GM19397 (cell line): ENCODE measurements at regions not wholly inside any gene's neighbourhood (a gene's known extent, or its start where the extent isn't known, plus 50 kb on each side); places are given as distances from the start of the nearest gene placed in this dataset.
A peak's percentile ranks its signal among the peaks of the same experiment; 100 is the strongest.

Experiments
- ATAC-seq: cut with Tn5 transposase; IDR thresholded peaks from one replicate; pipeline ENCODE4 v1.9.1; 2021; ENCODE audit warnings: mild to moderate bottlenecking, moderate library complexity; ENCODE audit not compliant: unreplicated experiment

DNA sequence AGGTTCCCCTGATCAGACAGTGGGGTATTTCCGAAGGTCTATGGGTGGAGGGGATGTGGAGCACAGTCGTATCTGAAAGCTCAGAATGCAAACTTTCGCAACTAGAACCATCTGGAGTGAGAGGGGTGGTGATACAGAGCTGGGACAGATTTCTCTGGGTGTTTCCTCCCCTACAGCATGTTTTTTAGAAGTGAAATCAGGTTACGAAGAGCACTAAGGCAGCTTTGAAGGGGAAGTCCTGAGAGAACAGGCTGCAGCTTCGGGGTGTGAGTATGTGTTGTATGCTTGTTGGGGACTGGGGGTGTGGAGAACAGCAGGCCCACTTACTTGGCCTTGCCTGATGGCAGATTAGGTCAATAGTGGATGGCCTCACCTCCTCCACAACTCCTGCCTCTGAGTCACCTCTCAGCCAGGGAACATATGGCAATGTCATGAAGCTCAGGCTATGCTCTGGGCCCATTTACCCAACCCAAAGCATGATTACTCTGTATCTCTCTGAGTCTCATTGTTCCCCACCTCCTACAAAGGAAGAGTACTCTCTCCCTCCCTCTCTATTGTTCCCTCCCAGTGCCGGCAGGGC, 107.2 kb upstream of the RASGRP1 start:
- ATAC-seq = peak; percentile 51

DNA sequence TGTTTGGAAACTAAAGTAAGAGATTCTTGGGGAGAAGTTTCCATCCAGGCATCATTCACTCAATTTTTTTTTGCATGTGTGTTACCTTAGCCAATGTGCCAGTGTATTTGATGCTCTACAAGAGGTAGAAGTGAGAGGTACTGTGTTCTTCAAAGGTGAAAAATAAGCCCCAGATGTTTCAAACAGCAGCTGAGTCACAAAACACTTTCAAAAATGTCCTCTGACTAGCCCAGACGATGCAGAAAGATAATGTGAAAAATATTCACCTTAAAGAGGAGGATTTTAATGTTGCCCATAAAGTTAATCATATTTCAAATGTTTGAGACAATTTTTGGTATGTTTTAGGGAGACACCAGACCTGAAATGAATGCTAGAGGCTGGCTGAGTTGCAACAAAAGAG, 107.7 kb upstream of the RASGRP1 start:
- ATAC-seq = no peak

DNA sequence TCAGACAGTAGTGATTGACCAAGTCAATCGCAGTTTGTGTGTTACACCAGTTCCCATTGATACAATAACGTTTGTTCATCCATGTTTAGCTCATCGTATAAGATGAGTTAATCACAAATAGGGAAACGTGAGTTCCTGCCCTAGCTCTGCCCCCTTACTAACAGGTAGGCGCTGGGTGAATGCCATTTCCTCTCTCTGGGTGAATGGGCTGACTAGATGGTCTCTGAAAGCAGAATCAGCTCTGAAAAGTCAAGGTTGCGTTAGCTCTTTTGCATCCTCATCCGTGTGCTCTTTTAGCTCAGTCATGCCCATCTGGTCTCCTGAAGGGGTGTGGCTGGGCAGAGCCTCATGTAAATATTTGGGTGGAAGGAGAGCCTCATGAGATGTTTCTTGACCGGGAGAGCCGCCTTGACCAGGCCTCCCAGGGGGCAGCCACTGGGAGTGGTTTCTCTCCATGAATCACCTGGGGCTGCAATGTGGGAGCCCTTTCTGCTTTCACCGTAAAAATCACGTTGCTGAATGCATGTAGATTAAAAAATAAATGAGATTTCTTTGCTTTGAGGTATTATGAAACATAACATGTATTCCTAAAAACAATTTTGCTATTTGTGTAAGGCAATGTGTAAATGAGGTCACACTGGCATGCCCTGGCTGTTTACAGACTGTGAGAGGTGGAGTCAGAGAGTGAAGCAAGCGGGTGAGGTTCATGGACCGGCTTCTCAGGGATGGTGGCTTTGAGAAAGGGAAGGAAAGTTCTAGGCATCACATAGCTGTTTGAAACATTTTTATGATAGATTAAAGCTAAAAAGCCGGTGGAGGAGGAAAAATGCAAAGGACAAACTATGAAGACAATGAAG, 108.4 kb upstream of the RASGRP1 start:
- peak; percentile 43 for ATAC-seq

DNA sequence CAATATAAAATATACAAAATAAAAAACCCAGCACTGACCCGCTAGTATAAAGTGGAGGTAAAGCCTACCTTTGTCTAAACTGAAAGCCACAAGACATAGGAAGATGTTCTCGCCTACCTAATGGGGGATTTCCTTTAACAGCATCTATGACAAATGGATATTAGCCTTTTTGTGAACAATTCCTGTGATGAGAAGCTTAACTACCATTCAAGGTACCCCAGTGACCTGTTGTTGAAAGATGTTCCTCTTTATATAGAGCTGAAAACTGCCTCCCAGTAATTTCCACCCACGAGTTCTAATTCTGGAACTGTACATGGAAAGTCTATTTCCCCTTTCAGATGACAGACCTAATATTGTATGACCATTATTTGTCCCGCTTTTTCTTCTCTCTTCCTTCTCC, 109.8 kb upstream of the RASGRP1 start:
- no peak for ATAC-seq

DNA sequence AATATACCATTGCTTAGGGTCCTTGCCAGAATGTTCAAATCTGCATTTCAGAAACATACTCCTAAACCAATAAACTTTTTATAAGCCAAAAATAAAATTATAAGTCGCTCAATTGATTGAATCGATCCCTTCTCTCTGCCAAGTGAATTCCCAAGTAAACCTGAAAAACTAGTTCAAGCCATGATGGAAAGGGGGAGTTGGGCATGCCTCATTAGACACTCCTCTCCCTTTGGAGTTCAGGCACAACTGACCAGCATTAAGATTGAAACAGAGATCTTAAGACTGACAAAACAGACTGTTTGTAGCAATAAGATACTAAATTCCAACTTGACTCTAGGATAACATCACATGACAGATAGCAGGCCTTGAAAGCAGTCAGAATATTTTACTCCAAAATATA, 113.7 kb upstream of the RASGRP1 start:
- ATAC-seq = no peak

DNA sequence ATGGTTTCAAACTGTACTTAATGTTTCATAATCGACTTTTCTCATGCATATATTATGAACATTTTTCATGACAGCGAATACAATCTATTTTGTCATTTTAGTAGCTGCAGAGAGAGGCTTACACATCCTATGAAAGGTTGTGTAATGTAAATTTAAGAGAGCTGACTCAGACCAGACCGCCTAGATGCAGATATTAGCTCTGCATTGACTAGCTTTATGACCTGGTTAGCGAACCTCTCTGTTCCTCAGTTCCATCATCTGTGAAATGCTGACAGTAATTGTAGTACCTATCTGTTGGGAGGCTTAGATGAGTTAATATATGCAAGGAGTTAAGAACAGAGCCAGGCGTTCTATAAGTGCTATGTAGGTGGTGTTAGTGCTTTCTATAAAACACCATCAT, 116.2 kb upstream of the RASGRP1 start:
- no peak for ATAC-seq

DNA sequence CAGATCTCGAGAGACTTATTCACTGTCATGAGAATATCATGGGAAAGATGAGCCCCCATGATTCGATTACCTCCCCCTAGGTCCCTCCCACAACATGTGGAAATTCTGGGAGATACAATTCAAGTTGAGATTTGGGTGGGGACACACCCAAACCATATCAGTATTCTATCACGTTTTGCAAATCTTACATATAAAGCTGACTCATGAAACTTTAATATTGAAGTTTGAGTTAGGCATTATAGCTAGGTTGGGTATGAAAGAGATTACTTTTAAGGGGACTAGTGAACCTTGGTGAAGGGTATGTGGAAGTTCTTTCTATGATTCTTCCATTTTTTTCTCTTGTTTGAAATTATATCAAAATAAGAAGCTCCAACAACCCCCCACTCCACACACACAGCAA, 117.7 kb upstream of the RASGRP1 start:
- ATAC-seq = no peak

DNA sequence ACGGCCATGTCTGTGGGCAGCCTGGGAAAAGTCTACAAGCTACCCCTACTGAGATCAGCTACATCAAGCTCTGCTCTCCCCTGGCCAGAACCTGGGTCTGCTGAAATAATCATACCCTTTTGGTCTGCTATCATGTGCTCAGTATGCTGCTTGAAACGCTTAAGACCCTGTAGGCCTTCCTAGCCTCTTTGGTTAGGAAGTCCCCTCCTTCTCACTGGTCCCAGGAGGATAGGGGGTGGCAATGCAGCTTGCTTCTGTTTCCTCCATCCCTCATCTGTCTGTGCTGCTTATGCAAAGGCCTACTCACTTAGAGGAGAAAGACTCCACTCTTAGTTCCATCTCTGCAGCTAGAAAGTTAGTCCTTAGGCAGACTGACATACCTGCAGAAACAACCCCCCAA, 118.2 kb upstream of the RASGRP1 start:
- peak; percentile 47 for ATAC-seq

DNA sequence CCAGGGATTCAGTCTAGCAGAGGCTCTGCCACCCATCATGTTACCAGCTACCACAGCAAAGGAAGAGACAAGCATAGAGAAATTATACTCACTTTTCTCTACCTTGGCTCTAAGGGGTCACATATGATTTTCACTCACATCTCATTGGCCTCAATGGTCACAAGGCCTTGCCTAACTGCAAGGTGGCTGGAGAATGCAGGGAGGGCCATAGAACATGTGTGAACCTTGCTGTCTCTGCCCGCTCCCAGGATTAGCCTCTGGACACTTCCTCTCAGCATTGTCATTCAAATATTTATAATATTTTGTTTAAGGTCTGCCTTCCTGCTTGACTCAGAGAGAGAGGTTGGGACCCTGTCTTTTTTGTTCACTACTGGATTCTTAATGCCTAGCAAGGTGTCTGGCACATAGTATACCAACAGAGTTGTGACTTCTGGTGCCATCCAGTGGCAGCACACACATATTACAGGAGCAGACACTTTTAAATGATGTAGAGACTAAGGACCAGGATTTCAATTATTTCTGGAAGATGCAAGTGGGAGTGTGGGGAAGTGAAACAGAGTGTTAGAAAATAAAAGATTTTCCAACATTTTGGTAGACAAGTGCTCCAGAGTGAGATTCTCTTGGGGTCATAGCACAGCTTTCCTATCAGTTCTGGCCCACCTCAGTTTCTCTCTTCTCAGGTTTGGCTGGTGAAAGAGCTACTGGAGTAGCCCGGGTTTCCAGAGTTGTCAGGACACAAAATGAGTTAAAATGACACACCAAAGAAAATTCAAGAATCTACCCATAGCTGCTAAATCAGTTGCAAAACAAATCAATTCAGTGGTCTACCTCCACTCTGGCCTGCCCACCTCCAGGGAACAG, 119.0 kb upstream of the RASGRP1 start:
- peak; percentile 60 for ATAC-seq

DNA sequence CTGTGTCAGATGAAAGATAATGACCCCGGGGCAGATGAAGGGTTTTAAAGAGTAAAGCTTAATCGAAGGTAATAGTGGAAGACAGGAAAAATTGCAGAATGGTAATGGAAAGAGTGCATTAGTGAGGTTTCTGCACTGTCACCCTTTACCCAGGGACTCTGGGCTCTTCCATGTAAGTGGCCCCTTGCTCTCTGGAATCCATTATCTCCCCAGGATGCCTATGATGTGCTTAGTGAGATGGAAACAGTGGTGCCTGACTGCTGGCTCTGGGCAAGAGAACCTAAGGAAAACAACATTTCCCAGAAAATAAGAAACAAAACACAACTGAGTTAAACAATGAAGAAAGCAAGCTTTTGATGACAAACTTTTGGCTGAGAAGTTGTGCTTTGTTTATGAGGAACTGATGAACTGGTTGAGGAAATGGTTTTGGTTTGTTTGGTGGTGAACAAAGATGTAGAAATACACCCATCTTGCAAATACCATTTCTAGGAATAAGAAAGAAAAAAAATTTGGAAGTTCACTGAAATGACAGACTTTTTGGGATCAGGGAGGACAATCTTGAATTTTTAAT, 119.9 kb upstream of the RASGRP1 start:
- no peak for ATAC-seq

DNA sequence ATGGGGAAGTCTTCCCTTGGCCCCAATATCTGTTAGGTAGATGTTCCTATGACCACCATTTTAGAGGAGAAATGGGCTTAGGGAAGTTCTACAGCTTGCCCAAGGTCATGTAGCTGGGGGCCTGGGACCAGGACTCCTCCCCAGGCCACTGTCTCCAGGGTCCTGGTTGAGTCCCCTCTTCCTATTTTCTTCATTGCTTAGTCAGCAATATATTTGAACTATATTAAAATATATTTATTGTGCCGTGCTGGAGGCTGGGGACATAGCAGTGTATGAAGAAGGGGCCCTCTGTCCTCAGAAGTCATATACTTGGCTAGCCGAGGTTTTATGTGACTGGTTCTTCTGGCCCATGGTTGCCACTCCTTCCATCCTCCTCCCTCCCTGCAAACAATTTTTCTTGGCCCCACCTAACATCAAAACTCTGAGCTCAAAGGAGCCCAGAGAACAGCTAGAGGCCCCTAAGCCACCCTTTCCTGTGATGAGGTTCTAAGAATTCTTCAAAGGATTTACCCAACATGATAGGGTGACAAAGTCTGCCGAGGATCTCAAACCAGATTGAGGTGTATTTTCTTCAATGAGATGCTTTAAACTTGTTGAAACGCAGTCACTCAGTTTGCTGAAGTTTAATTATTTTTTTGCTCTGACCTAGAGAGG, 121.2 kb upstream of the RASGRP1 start:
- no peak for ATAC-seq

DNA sequence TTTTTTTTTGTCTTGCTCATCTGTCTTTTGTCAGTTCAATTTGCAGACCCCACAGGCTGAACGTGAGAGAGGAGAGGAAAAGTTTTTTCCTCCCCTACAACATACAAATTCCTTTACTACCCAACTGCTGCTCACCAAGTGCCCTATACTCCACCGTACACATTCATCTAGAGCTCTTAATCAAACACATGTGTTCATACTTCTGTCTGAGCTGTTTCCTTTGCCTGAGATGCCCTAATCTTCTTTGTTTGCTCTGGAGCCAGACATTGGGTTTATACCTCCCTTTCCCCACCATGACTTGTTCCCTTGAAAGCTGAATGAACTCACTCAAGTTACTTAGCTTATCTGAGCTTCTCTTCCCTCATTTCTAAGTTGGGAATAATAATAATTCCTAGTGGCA, 122.7 kb upstream of the RASGRP1 start:
- no peak for ATAC-seq

DNA sequence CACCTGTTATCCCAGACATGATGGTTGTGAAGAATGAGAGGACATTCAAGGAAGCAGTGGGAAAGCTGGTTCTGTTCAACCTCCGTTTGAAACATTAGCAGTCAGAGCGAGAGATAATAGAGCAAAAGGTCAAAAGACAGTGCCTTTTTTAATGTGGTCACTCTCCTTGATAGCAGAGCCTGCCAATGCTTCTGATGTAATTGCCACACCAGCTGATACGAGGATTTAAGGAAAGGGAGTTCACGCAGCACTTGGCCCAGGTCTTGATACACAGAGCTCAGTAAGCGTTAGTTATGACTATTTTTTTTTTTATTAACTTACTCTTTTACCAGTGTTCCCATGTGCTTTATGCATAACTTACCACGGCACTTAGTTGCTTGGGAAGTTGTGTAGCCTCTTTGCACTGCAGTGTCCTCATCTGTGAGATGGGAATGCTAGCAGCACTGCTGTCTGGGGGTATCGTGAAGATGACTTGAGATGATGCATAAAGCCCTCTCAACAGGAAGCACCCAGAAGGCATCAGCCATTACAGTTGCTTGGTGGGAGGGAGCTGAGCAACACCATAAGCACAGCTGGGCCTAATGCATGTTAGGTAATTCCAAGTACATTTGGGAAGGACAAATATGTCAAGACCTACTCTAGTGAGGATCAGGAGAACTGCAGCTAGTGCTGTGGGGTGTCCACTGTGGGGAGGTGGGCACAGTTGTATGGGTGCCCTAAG, 123.3 kb upstream of the RASGRP1 start:
- no peak for ATAC-seq

DNA sequence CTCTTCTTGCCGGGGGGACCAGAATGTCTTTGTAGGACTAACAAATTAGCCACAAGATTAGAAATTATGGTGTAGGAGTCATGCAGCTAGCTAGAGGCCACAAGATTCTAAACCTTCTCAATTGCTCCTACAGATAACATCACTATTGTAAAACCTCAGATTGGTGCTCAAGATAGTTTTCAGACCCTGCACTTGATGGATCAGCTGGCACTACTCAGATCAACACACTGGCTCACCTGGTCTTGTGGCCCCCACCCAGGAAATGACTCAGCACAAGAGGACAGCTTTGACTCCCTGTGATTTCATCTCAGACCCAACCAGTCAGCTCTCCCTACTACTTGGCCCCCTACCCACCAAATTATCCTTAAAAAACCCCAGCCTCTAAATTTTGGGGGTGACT, 124.1 kb upstream of the RASGRP1 start:
- ATAC-seq = no peak

DNA sequence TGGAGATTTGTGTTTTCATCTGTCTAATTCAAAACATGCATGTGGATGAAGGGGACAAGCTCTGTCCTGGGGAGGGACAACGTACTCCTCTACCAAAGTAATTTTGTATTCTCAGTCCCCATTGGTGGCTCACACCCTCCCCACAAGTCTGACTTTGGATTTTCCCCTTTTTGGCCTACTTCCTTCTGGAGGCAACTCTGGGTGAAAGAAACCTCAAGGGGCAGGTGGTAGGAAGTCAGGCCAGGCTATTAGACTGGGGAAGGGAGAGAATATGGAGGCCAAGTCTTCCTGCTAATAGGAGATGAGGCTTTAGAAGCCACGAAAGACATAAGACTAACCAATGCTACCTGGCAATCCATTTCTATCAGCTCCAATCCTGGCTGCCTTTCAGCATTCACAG, 124.9 kb upstream of the RASGRP1 start:
- ATAC-seq = no peak

DNA sequence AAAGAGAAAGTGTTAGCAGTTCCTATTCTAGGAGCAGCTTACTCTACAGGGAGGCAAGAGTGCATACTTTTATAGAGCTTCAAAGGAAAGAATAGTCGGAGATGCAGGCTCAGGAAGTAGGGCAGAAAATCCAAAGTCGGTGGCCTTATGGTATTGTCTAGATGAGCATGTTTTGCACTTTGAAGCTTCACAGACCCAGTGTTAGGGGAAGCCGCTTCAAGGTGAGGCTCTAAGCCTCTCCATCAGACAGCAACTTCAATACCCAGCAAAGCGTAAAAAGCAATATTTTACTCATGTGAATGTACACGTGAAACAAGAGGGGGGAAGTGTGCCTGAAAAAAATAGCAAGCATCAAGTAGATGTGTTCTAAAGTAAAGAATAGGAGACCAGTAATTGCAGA, 125.6 kb upstream of the RASGRP1 start:
- ATAC-seq = no peak

DNA sequence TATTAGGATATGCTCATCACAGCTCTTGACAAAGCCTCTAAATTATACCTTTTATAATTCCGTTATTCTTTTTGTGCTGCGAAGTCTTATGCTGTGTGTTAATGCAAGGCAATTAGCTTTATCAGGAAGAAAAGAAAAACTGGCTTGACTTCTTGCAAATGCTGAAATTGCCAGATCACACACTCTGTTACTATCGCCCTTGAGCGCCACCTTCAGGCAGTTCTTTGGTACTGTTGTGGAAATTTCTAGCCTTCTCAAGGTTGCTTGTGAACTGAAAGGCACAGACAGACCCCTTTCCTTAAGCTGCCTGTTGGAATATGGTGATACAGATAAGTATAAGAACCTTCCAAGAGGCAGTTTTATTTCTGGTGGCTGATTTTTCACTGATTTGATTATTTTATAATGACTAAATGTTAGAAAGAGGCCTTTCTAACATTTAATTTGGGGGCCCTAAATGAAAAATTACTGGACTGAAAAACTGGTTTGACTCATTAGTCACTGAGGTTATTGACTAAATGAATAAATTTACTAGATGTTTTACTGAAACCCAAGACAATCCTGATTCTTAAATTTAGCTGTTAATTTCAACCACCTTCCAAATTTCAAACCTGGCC, 126.2 kb upstream of the RASGRP1 start:
- peak; percentile 49 for ATAC-seq

DNA sequence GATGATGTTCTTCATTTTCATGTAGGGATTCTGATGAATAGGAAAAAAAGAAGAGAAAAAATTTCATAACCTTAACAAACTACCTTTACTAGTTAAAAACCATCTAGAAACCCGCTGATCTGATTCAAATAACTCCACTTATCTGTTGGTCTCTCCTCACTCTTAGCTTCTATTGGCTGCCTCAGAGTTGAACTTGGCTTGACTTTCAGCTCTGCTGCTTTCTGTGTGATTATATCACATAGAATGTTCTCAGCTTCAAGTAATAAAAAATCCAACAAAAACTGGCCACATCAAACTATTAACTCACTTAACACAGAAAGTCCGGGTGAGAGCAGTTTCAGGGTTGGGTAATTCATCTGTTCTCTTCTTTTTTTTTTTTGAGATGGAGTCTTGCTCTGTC, 126.8 kb upstream of the RASGRP1 start:
- ATAC-seq = no peak

DNA sequence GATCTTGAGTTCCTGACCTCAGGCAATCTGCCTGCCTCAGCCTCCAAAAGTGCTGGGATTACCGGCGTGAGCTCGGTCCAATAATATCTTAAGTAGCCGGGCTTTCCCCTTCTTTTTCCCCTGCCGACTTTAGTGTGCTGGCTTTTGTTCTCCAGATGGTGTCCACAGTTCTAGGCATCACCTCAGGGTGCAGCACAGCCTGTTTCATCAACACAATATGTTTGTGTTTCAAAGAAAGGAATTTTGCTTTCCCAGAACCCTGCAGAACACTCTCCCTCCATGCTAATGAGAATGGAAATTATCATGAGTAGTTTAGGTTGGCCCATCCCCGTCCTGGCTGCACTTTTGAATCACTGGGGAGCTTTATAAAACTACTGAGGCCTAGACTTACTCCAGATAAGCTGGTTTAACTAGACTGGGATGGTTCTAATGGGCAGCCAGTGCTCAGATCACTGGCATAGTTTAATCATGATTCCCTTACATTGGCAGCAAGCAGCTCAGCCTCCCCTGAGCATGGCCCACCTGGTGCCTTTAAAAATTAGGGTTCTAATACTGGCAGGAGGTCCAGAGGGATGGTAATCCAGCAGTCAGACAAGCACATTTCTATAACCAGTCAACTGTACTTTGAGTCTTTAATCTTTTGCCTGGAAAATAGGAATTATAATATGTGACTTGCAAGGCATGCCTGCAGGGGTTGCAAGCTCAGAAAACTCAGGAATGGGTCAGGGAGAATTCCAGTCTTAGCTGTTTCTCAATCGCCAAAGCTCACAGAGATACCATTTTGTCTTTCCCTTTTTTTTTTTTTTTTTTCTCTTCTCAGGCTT, 127.6 kb upstream of the RASGRP1 start:
- no peak for ATAC-seq
